Stimulated activated naive CD8-positive, alpha-beta T cell treated with anti-CD3 and anti-CD28 coated beads, Interleukin-15, Interleukin-2, amounts not matched to agents 100 ng/mL and 50 ng/mL, for 24 hours (primary cell): ENCODE measurements at regions not wholly inside any gene's neighbourhood (a gene's known extent, or its start where the extent isn't known, plus 50 kb on each side); places are given as distances from the start of the nearest gene placed in this dataset.
"Not testable (repeated sequence)": the region's sequence is repeated elsewhere in the genome, so short reads cannot be mapped to it uniquely, and the experiment has no call there.

Experiments
- H3K27ac Mint-ChIP-seq: one replicate; pipeline ENCODE4 v1.8.0; 2021; ENCODE audit warnings: mild to moderate bottlenecking, mixed read lengths
- H3K27me3 Mint-ChIP-seq: one replicate; pipeline ENCODE4 v1.8.0; 2021; ENCODE audit warnings: mixed read lengths
- H3K36me3 Mint-ChIP-seq: one replicate; pipeline ENCODE4 v1.8.0; 2021; ENCODE audit warnings: low read depth, mixed read lengths
- H3K4me1 Mint-ChIP-seq: one replicate; pipeline ENCODE4 v1.8.0; 2021; ENCODE audit warnings: low read depth, mixed read lengths
- H3K4me3 Mint-ChIP-seq: one replicate; pipeline ENCODE4 v1.8.0; 2021; ENCODE audit warnings: mild to moderate bottlenecking, mixed read lengths
- H3K9me3 Mint-ChIP-seq: one replicate; pipeline ENCODE4 v1.8.0; 2021; ENCODE audit warnings: mixed read lengths

- H3K27ac Mint-ChIP-seq: no peak overlapping the region
- H3K9me3 Mint-ChIP-seq: peaks cover 9% of the 10 kb centered on the region
- no peak overlapping the region for H3K4me3 Mint-ChIP-seq
- no peaks in the 10 kb centered on the region for H3K27me3 Mint-ChIP-seq
- no peaks in the 10 kb centered on the region for H3K36me3 Mint-ChIP-seq
- H3K4me1 Mint-ChIP-seq: no peaks in the 10 kb centered on the region
These were observed 1602.4 kb upstream of the CELF4 start for GRCh38 chr18:39167990-39168389.

GRCh38 chr18:39166776-39167175, 1601.2 kb upstream of the CELF4 start:
- H3K4me1 Mint-ChIP-seq: no peaks in the 10 kb centered on the region
- peaks cover 9% of the 10 kb centered on the region for H3K9me3 Mint-ChIP-seq
- H3K27ac Mint-ChIP-seq: no peak overlapping the region
- no peaks in the 10 kb centered on the region for H3K36me3 Mint-ChIP-seq
- no peaks in the 10 kb centered on the region for H3K27me3 Mint-ChIP-seq
- no peak overlapping the region for H3K4me3 Mint-ChIP-seq

GRCh38 chr18:39162013-39162827, 1596.6 kb upstream of the CELF4 start:
- no peak overlapping the region for H3K27ac Mint-ChIP-seq
- H3K9me3 Mint-ChIP-seq: peaks cover 9% of the 10 kb centered on the region
- H3K4me3 Mint-ChIP-seq: no peak overlapping the region
- no peaks in the 10 kb centered on the region for H3K4me1 Mint-ChIP-seq
- H3K27me3 Mint-ChIP-seq: no peaks in the 10 kb centered on the region
- no peaks in the 10 kb centered on the region for H3K36me3 Mint-ChIP-seq

- Mint-ChIP-seq H3K9me3 (peaks cover 19% of the 10 kb centered on the region), H3K4me1 (no peaks in the 10 kb centered on the region), H3K36me3 (no peaks in the 10 kb centered on the region), H3K27me3 (no peaks in the 10 kb centered on the region), H3K4me3 (no peak overlapping the region), H3K27ac (no peak overlapping the region)
These were observed 1583.7 kb upstream of the CELF4 start for GRCh38 chr18:39149211-39149806.

- Mint-ChIP-seq H3K4me3 (no peak overlapping the region), H3K36me3 (no peaks in the 10 kb centered on the region), H3K9me3 (peaks cover 6% of the 10 kb centered on the region), H3K27me3 (no peaks in the 10 kb centered on the region), H3K27ac (no peak overlapping the region), H3K4me1 (no peaks in the 10 kb centered on the region)
These were observed 1568.7 kb upstream of the CELF4 start for GRCh38 chr18:39134255-39134654.

- not testable (repeated sequence) for H3K4me3 Mint-ChIP-seq, H3K27ac Mint-ChIP-seq, H3K4me1 Mint-ChIP-seq, H3K36me3 Mint-ChIP-seq, H3K27me3 Mint-ChIP-seq
- H3K9me3 Mint-ChIP-seq: peaks cover 15% of the 10 kb centered on the region
These were observed 1561.9 kb upstream of the CELF4 start for GRCh38 chr18:39127538-39127937.

- Mint-ChIP-seq H3K36me3 (no peaks in the 10 kb centered on the region), H3K27ac (no peak overlapping the region), H3K27me3 (no peaks in the 10 kb centered on the region), H3K9me3 (peaks cover 21% of the 10 kb centered on the region), H3K4me1 (no peaks in the 10 kb centered on the region), H3K4me3 (no peak overlapping the region)
These were observed 1548.2 kb upstream of the CELF4 start for GRCh38 chr18:39113790-39114189.

GRCh38 chr18:39105104-39105503, 1539.5 kb upstream of the CELF4 start:
- Mint-ChIP-seq H3K27me3 (no peaks in the 10 kb centered on the region), H3K36me3 (no peaks in the 10 kb centered on the region)

GRCh38 chr18:39072970-39073369, 1507.4 kb upstream of the CELF4 start:
- no peaks in the 10 kb centered on the region for H3K27me3 Mint-ChIP-seq
- H3K4me1 Mint-ChIP-seq: no peaks in the 10 kb centered on the region
- H3K27ac Mint-ChIP-seq: no peak overlapping the region
- H3K36me3 Mint-ChIP-seq: no peaks in the 10 kb centered on the region
- no peaks in the 10 kb centered on the region for H3K9me3 Mint-ChIP-seq
- no peak overlapping the region for H3K4me3 Mint-ChIP-seq

More at GRCh38 chr18:39105104-39105503, 1539.5 kb upstream of the CELF4 start:
- Mint-ChIP-seq H3K9me3 (peaks cover 12% of the 10 kb centered on the region), H3K4me3 (no peak overlapping the region), H3K27ac (no peak overlapping the region), H3K4me1 (no peaks in the 10 kb centered on the region)

GRCh38 chr18:39062426-39062825, 1496.8 kb upstream of the CELF4 start:
- no peak overlapping the region for H3K4me3 Mint-ChIP-seq
- H3K27me3 Mint-ChIP-seq: no peaks in the 10 kb centered on the region
- H3K4me1 Mint-ChIP-seq: no peaks in the 10 kb centered on the region
- H3K9me3 Mint-ChIP-seq: peaks cover 14% of the 10 kb centered on the region
- H3K36me3 Mint-ChIP-seq: no peaks in the 10 kb centered on the region
- no peak overlapping the region for H3K27ac Mint-ChIP-seq

GRCh38 chr18:39058386-39059000, 1492.9 kb upstream of the CELF4 start:
- Mint-ChIP-seq H3K4me3 (no peak overlapping the region), H3K27ac (no peak overlapping the region), H3K9me3 (peaks cover 12% of the 10 kb centered on the region), H3K27me3 (no peaks in the 10 kb centered on the region), H3K4me1 (no peaks in the 10 kb centered on the region), H3K36me3 (no peaks in the 10 kb centered on the region)

- peaks cover 15% of the 10 kb centered on the region for H3K9me3 Mint-ChIP-seq
- H3K36me3 Mint-ChIP-seq: no peaks in the 10 kb centered on the region
- no peak overlapping the region for H3K27ac Mint-ChIP-seq
- H3K27me3 Mint-ChIP-seq: no peaks in the 10 kb centered on the region
- no peaks in the 10 kb centered on the region for H3K4me1 Mint-ChIP-seq
- no peak overlapping the region for H3K4me3 Mint-ChIP-seq
These were observed 1491.9 kb upstream of the CELF4 start for GRCh38 chr18:39057423-39058064.

- no peaks in the 10 kb centered on the region for H3K27me3 Mint-ChIP-seq
- peaks cover 8% of the 10 kb centered on the region for H3K9me3 Mint-ChIP-seq
- H3K4me1 Mint-ChIP-seq: no peaks in the 10 kb centered on the region
- no peaks in the 10 kb centered on the region for H3K36me3 Mint-ChIP-seq
- H3K4me3 Mint-ChIP-seq: no peak overlapping the region
- no peak overlapping the region for H3K27ac Mint-ChIP-seq
These were observed 1488.0 kb upstream of the CELF4 start for GRCh38 chr18:39053571-39053970.

GRCh38 chr18:39051013-39051412, 1485.4 kb upstream of the CELF4 start:
- Mint-ChIP-seq H3K27ac (no peak overlapping the region), H3K4me3 (no peak overlapping the region), H3K4me1 (no peaks in the 10 kb centered on the region), H3K36me3 (no peaks in the 10 kb centered on the region), H3K9me3 (peaks cover 12% of the 10 kb centered on the region), H3K27me3 (no peaks in the 10 kb centered on the region)

GRCh38 chr18:39039813-39040212, 1474.2 kb upstream of the CELF4 start:
- peaks cover 7% of the 10 kb centered on the region for H3K9me3 Mint-ChIP-seq
- H3K27me3 Mint-ChIP-seq: no peaks in the 10 kb centered on the region
- H3K36me3 Mint-ChIP-seq: no peaks in the 10 kb centered on the region
- no peaks in the 10 kb centered on the region for H3K4me1 Mint-ChIP-seq
- no peak overlapping the region for H3K4me3 Mint-ChIP-seq
- no peak overlapping the region for H3K27ac Mint-ChIP-seq
